ENCODE measurements at regions not wholly inside any gene's neighbourhood (a gene's known extent, or its start where the extent isn't known, plus 50 kb on each side); places are given as distances from the start of the nearest gene placed in this dataset.
A peak's percentile ranks its signal among the peaks of the same experiment; 100 is the strongest.

- Histone ChIP-seq H3K9ac (ENCODE audit: low read length) (no peak overlapping the region), H3K27ac (ENCODE audit: low read depth, low read length) (no peak overlapping the region), H3K4me1 (ENCODE audit: insufficient read depth, low read length) (no peaks in the 10 kb centered on the region), H3K36me3 (ENCODE audit: insufficient read depth, low read length) (no peaks in the 10 kb centered on the region), H3K9me3 (ENCODE audit: insufficient read depth, low read depth, low read length) (peaks cover 5% of the 10 kb centered on the region), H3K4me3 (ENCODE audit: insufficient read depth, low read depth, low read length) (no peak overlapping the region), H3K79me2 (ENCODE audit: insufficient read depth, low read length) (no peaks in the 10 kb centered on the region), H2AFZ (ENCODE audit: low read depth, low read length) (no peak overlapping the region), H3K4me2 (ENCODE audit: low read length) (no peak overlapping the region), H4K20me1 (ENCODE audit: insufficient read depth, low read length) (no peaks in the 10 kb centered on the region), H3K27me3 (ENCODE audit: insufficient read depth, low read length) (no peaks in the 10 kb centered on the region)
- Mint-ChIP-seq H3K27ac (ENCODE audit: unreplicated experiment) (no peak overlapping the region), H3K9me3 (ENCODE audit: unreplicated experiment) (peaks cover 5% of the 10 kb centered on the region), H3K4me1 (ENCODE audit: low read depth, unreplicated experiment) (peaks cover 38% of the 10 kb centered on the region), H3K27me3 (ENCODE audit: low read depth, unreplicated experiment) (no peaks in the 10 kb centered on the region), H3K4me3 (ENCODE audit: unreplicated experiment) (no peak overlapping the region), H3K36me3 (ENCODE audit: low read depth, unreplicated experiment) (no peaks in the 10 kb centered on the region)
- no peak for FAIRE-seq
- TF ChIP-seq CTCF (IDR thresholded peaks at IDR 0.05; ENCODE audit: insufficient read depth, low read depth, low read length) = no peak
- no peak for TF ChIP-seq EZH2 (IDR thresholded peaks at IDR 0.05; ENCODE audit: insufficient read depth, low read length)
- no peak for DNase-seq (ENCODE audit: low read depth)
These were observed 102.9 kb upstream of the BMP2 start for GRCh38 chr20:6664574-6664973.

- H3K4me2 ChIP-seq (ENCODE audit: low read length) = no peak overlapping the region
- no peaks in the 10 kb centered on the region for H3K4me1 ChIP-seq (ENCODE audit: insufficient read depth, low read length)
- H2AFZ ChIP-seq (ENCODE audit: low read depth, low read length) = no peak overlapping the region
- DNase-seq (ENCODE audit: low read depth) (peak; percentile 23), FAIRE-seq (no peak)
- H3K27ac ChIP-seq (ENCODE audit: low read depth, low read length) = no peak overlapping the region
- peaks cover 38% of the 10 kb centered on the region for H3K4me1 Mint-ChIP-seq (ENCODE audit: low read depth, unreplicated experiment)
- H3K4me3 Mint-ChIP-seq (ENCODE audit: unreplicated experiment) = no peak overlapping the region
- H3K36me3 ChIP-seq (ENCODE audit: insufficient read depth, low read length) = no peaks in the 10 kb centered on the region
- H3K9ac ChIP-seq (ENCODE audit: low read length) = no peak overlapping the region
- no peaks in the 10 kb centered on the region for H3K36me3 Mint-ChIP-seq (ENCODE audit: low read depth, unreplicated experiment)
- peaks cover 4% of the 10 kb centered on the region for H3K9me3 ChIP-seq (ENCODE audit: insufficient read depth, low read depth, low read length)
- H3K9me3 Mint-ChIP-seq (ENCODE audit: unreplicated experiment) = peaks cover 5% of the 10 kb centered on the region
- no peak for TF ChIP-seq EZH2 (IDR thresholded peaks at IDR 0.05; ENCODE audit: insufficient read depth, low read length)
- TF ChIP-seq CTCF (IDR thresholded peaks at IDR 0.05; ENCODE audit: insufficient read depth, low read depth, low read length) = no peak
- no peaks in the 10 kb centered on the region for H3K27me3 Mint-ChIP-seq (ENCODE audit: low read depth, unreplicated experiment)
- H4K20me1 ChIP-seq (ENCODE audit: insufficient read depth, low read length) = no peaks in the 10 kb centered on the region
- H3K4me3 ChIP-seq (ENCODE audit: insufficient read depth, low read depth, low read length) = no peak overlapping the region
- no peaks in the 10 kb centered on the region for H3K27me3 ChIP-seq (ENCODE audit: insufficient read depth, low read length)
- H3K79me2 ChIP-seq (ENCODE audit: insufficient read depth, low read length) = no peaks in the 10 kb centered on the region
- no peak overlapping the region for H3K27ac Mint-ChIP-seq (ENCODE audit: unreplicated experiment)
These were observed 103.6 kb upstream of the BMP2 start for GRCh38 chr20:6663751-6664388.

- Mint-ChIP-seq H3K4me3 (ENCODE audit: unreplicated experiment) (no peak overlapping the region), H3K27ac (ENCODE audit: unreplicated experiment) (no peak overlapping the region), H3K4me1 (ENCODE audit: low read depth, unreplicated experiment) (peaks cover 38% of the 10 kb centered on the region), H3K27me3 (ENCODE audit: low read depth, unreplicated experiment) (no peaks in the 10 kb centered on the region), H3K9me3 (ENCODE audit: unreplicated experiment) (peaks cover 5% of the 10 kb centered on the region), H3K36me3 (ENCODE audit: low read depth, unreplicated experiment) (no peaks in the 10 kb centered on the region)
- H3K36me3 ChIP-seq (ENCODE audit: insufficient read depth, low read length) = no peaks in the 10 kb centered on the region
- no peak overlapping the region for H3K9ac ChIP-seq (ENCODE audit: low read length)
- H3K4me1 ChIP-seq (ENCODE audit: insufficient read depth, low read length) = no peaks in the 10 kb centered on the region
- no peak for FAIRE-seq
- no peak overlapping the region for H3K4me2 ChIP-seq (ENCODE audit: low read length)
- no peak overlapping the region for H3K27ac ChIP-seq (ENCODE audit: low read depth, low read length)
- no peak for DNase-seq (ENCODE audit: low read depth)
- peaks cover 2% of the 10 kb centered on the region for H3K9me3 ChIP-seq (ENCODE audit: insufficient read depth, low read depth, low read length)
- no peaks in the 10 kb centered on the region for H3K27me3 ChIP-seq (ENCODE audit: insufficient read depth, low read length)
- H2AFZ ChIP-seq (ENCODE audit: low read depth, low read length) = no peak overlapping the region
- H4K20me1 ChIP-seq (ENCODE audit: insufficient read depth, low read length) = no peaks in the 10 kb centered on the region
- TF ChIP-seq CTCF (IDR thresholded peaks at IDR 0.05; ENCODE audit: insufficient read depth, low read depth, low read length) = no peak
- no peaks in the 10 kb centered on the region for H3K79me2 ChIP-seq (ENCODE audit: insufficient read depth, low read length)
- no peak overlapping the region for H3K4me3 ChIP-seq (ENCODE audit: insufficient read depth, low read depth, low read length)
These were observed 104.4 kb upstream of the BMP2 start for GRCh38 chr20:6663104-6663503.

Measured in astrocyte (in vitro differentiated cells and primary cell).